ENCODE measurements at regions not wholly inside any gene's neighbourhood (a gene's known extent, or its start where the extent isn't known, plus 50 kb on each side); places are given as distances from the start of the nearest gene placed in this dataset.

DNA sequence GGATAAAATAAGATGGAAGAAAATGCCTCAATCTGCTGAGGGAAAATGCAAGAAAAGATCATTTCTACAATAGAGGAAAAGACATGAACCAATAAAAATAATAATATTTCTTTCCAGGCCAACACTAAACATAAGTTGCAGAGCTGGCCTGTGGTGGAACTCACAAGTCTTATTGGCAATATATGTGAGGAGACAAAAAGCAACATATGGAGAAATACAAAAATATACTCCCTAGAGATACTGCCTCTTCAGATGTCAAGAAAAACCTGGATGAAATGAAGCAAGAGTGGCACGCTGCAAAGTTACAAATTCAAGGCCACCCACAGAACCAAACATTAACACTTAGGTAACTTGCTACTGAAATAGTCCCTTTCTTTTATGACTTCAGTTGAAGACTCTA is 264.9 kb upstream of the FMN2 start:
- Histone ChIP-seq H3K9me3 (no peaks in the 10 kb centered on the region), H3K4me3 (no peak overlapping the region), H3K27ac (no peak overlapping the region), H3K4me1 (no peaks in the 10 kb centered on the region), H3K36me3 (no peaks in the 10 kb centered on the region), H3K27me3 (no peaks in the 10 kb centered on the region)
- intact Hi-C loops (cut with DNase I; ENCODE audit: low total_unique reads) = no loop called here
- no peak for DNase-seq (ENCODE audit: low spot score in 2 of 2)
- no peak for TF ChIP-seq POLR2A (IDR thresholded peaks at IDR 0.05)
- TF ChIP-seq POLR2AphosphoS5 (IDR thresholded peaks at IDR 0.05) = no peak
- TF ChIP-seq, protein P1, sequence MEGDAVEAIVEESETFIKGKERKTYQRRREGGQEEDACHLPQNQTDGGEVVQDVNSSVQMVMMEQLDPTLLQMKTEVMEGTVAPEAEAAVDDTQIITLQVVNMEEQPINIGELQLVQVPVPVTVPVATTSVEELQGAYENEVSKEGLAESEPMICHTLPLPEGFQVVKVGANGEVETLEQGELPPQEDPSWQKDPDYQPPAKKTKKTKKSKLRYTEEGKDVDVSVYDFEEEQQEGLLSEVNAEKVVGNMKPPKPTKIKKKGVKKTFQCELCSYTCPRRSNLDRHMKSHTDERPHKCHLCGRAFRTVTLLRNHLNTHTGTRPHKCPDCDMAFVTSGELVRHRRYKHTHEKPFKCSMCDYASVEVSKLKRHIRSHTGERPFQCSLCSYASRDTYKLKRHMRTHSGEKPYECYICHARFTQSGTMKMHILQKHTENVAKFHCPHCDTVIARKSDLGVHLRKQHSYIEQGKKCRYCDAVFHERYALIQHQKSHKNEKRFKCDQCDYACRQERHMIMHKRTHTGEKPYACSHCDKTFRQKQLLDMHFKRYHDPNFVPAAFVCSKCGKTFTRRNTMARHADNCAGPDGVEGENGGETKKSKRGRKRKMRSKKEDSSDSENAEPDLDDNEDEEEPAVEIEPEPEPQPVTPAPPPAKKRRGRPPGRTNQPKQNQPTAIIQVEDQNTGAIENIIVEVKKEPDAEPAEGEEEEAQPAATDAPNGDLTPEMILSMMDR (IDR thresholded peaks at IDR 0.05) = no peak

DNA sequence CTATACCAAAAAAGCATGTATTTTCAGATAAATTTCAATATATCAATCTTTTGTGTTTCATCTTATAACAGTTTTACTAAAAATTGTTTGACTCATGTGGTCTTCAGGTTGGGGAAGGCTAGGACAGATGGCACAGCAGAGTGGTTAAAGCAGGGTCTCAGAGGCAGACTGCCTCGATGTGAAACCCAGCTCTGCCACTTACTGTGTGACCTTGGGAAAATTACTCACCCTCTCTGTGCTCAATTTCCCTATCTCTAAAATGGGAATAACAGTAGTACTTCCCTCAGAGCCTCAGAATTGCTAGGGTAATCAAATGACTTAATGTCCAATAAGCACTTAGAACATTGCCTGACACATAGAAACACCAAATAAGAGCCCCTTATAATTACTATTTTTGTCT is 262.1 kb upstream of the FMN2 start:
- H3K4me3 ChIP-seq = no peak overlapping the region
- no peaks in the 10 kb centered on the region for H3K27me3 ChIP-seq
- H3K9me3 ChIP-seq = no peaks in the 10 kb centered on the region
- intact Hi-C loops (cut with DNase I; ENCODE audit: low total_unique reads) = no loop called here
- TF ChIP-seq, protein P1 (IDR thresholded peaks at IDR 0.05) = no peak
- TF ChIP-seq POLR2A (IDR thresholded peaks at IDR 0.05) = no peak
- TF ChIP-seq POLR2AphosphoS5 (IDR thresholded peaks at IDR 0.05) = no peak
- no peaks in the 10 kb centered on the region for H3K4me1 ChIP-seq
- H3K27ac ChIP-seq = no peak overlapping the region
- DNase-seq (ENCODE audit: low spot score in 2 of 2) = no peak
- no peaks in the 10 kb centered on the region for H3K36me3 ChIP-seq

DNA sequence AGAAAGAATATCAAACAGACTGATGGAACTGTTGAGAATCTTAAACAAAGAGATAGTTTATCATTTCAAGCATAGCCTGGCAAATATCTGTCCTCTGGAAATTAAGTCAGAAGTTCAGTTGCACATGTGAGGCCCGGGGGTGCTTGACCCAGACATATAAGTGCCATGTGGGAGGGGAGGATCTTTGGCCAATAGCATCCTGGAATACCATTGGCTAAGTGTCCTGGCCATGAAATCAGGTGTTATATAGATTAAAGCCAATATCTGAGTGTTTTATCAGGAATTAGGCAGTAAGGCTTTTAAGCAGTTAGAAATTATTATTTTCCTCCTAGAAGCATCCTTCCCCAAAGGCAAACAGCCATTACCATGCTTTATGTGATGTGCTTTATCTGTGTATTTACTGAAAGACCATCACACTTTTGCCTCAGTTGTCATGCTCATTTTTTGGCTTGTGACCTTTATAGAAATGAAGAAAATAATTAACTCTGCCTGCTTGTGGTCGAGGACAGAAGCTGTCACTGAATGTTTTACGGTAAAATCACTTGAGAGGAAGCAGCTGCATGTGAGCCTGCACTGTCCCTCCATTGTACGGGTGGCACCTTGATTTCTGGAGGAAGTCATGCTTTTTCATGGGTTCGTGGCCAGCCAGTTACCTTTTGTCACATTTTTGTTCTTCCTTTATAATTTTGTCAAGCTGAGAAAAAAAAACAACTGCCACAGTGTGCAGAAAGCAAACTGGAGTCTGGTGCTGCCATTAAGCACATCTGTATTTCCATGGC is 259.9 kb upstream of the FMN2 start:
- TF ChIP-seq POLR2AphosphoS5 (IDR thresholded peaks at IDR 0.05) (no peak), POLR2A (IDR thresholded peaks at IDR 0.05) (no peak)
- TF ChIP-seq, protein P1 (IDR thresholded peaks at IDR 0.05) = no peak
- Histone ChIP-seq H3K4me1 (no peaks in the 10 kb centered on the region), H3K4me3 (no peak overlapping the region), H3K9me3 (no peaks in the 10 kb centered on the region), H3K27ac (no peak overlapping the region), H3K36me3 (no peaks in the 10 kb centered on the region), H3K27me3 (no peaks in the 10 kb centered on the region)
- intact Hi-C loops (cut with DNase I; ENCODE audit: low total_unique reads) = no loop called here
- no peak for DNase-seq (ENCODE audit: low spot score in 2 of 2)

DNA sequence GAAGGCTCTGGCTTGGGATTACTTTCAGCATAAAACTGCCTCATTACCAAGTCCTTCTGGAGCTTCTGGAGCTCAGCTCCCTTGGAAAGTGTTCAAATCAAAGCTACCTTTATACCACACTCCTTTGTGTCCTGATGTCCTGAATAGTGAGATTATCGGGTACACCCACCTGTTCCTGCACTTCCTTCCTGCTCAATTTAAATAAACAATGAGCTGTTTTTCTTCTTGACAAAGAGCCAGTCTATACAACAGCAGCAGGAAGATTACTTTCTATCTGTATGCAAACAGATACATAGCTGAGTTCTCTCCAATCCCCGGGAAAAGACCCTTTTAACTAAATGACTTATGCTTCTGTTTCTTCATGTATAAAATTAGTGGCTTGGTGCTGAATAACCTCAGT is 258.0 kb upstream of the FMN2 start:
- Histone ChIP-seq H3K36me3 (no peaks in the 10 kb centered on the region), H3K4me1 (no peaks in the 10 kb centered on the region), H3K27ac (no peak overlapping the region), H3K27me3 (no peaks in the 10 kb centered on the region), H3K9me3 (no peaks in the 10 kb centered on the region), H3K4me3 (no peak overlapping the region)
- TF ChIP-seq POLR2A (IDR thresholded peaks at IDR 0.05) (no peak), POLR2AphosphoS5 (IDR thresholded peaks at IDR 0.05) (no peak)
- TF ChIP-seq, protein P1 (IDR thresholded peaks at IDR 0.05) = no peak
- intact Hi-C loops (cut with DNase I; ENCODE audit: low total_unique reads) = no loop called here
- no peak for DNase-seq (ENCODE audit: low spot score in 2 of 2)

DNA sequence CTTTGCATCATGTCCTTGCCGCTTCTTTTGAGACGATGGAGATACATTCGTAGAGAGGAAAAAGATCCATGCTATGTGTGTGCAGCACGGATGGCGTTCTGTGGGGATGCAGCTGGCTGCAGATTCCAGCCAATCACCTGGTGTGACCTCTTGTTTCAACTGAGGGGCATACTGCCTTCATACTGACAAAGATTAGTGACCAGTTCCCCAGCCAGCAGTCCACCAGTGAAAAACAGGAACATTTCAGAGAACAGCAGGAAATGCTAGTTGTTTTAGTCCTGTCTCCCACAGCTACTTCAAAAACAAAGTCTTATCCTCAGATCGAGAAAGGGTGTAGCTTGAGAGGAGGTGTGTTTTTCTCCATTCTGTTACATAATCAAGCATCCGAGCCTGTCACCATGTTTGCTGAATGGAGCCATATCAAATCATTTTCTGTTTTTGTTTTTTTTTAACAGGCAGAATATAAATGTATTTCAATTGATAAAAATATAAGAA is 255.7 kb upstream of the FMN2 start:
- Histone ChIP-seq H3K36me3 (no peaks in the 10 kb centered on the region), H3K27me3 (no peaks in the 10 kb centered on the region), H3K4me3 (no peak overlapping the region), H3K4me1 (no peaks in the 10 kb centered on the region), H3K9me3 (no peaks in the 10 kb centered on the region), H3K27ac (no peak overlapping the region)
- TF ChIP-seq, protein P1 (IDR thresholded peaks at IDR 0.05) = no peak
- TF ChIP-seq POLR2AphosphoS5 (IDR thresholded peaks at IDR 0.05) (no peak), POLR2A (IDR thresholded peaks at IDR 0.05) (no peak)
- DNase-seq (ENCODE audit: low spot score in 2 of 2) = no peak
- intact Hi-C loops (cut with DNase I; ENCODE audit: low total_unique reads) = no loop called here

Measured in breast epithelium (tissue), 4 donors.